ENCODE measurements at regions not wholly inside any gene's neighbourhood (a gene's known extent, or its start where the extent isn't known, plus 50 kb on each side); places are given as distances from the start of the nearest gene placed in this dataset.

DNA sequence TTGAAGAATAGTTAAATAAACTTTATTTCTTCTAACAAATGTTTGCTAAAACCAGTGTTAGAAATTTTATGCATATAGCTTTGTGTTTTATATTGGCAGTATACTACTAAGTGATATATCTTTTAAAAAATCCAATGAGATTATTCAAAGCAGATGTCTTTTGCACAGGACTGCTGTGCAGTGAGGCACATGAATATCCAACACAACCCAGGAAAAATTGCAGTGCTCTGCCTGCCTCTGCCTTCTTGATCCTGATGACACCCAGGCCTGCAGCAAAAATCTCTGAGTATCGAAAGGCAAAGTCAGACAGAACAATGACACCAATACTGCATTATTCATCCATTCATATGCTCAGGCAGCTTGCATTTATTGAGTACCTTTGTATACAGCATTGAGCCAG is 1076.5 kb upstream of the ARRDC3 start:
- DNase-seq, result no peak

DNA sequence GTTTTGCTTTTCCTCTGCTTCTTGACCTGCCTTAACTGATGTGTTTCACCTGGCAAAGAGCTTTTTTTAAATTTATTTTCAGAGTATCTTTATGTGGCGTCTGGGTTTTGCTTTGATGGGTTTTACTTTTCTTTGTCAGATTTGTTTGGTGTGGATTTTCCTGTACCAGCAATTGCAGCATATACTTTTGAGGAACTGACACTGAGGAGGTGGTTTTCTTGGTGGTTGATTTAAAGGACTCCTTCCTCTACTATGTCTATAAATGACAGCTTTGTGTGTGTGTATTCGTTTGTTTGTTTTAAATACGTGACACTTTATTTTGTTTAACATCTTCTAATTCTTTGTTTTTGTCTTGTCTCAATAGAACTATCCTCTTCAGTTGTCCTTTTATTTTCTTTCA is 1071.9 kb upstream of the ARRDC3 start:
- no peak for DNase-seq

DNA sequence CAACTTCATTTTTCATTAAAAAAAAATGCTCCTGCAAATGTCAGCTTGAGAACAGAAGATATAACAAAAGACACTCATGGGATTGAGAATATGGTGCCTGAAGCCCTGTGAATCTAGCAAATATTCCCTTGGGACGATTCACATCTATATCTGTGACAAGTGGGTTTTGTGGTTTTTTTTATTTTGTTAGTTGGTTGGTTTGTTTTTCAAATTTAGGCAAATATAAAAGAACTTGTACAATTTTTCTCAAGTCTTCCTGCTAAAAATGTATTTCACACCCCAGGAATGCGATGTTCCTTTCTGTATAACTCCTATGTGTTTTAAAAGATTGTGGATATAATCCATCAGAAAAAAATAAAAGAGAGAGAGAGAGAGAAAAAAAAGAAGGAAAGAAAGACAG is 1061.8 kb upstream of the ARRDC3 start:
- DNase-seq, result no peak

DNA sequence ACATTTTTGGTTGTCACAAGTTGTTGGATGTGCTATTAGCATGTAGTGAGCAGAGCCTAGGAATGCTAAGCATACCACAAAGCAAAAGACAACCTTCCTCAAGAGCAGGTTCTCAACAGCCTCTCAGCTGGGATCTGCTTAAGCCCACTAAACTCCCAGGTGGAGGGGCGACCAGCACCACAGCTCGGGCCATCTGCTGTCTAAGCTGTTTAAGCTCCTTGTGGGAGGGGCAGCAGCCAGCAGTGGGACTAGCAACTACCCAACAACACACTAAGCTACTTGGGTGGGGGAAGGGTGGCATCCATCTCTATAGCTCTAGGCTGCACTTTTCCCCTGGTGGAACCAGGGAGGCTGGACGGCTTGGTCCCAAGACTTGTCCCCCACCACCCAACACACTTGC is 1052.7 kb upstream of the ARRDC3 start:
- DNase-seq, result no peak

DNA sequence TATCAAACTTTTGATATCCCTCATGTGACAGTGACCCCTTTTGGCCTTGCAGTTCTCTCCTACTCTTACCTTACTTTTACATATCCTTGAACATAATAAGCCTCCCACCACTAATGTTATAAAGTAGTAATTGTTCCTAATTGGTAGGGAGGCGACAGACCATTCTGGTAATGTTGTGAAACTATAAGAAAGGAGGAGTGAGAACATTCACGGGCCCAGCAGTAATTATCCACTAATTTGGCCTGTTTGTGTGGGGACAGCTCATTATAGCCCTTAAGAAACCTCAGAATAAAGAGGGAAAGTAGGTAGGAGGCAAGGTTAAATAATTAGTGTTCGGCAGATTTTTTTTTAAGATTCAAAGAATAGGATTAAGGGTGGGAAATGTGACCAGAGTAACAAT is 1046.5 kb upstream of the ARRDC3 start:
- DNase-seq, result no peak

DNA sequence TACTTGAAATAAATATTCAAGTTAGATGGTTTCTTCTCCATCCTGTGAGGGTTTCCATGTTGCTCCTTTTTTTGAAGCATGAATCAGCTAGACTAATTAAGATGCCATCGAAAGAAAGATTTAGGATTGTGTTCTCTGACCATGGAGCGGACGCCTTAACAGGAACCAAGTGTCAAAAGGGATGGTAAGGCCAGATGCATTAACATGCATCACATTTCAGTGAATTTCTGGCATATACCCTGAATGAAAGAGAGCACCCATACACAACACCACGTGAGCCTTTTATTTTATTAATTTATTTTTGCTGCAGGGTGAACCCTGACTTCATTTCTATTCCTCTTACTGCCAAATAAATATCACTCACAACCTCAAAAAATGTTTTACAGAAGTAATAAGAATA is 1045.3 kb upstream of the ARRDC3 start:
- no peak for DNase-seq

DNA sequence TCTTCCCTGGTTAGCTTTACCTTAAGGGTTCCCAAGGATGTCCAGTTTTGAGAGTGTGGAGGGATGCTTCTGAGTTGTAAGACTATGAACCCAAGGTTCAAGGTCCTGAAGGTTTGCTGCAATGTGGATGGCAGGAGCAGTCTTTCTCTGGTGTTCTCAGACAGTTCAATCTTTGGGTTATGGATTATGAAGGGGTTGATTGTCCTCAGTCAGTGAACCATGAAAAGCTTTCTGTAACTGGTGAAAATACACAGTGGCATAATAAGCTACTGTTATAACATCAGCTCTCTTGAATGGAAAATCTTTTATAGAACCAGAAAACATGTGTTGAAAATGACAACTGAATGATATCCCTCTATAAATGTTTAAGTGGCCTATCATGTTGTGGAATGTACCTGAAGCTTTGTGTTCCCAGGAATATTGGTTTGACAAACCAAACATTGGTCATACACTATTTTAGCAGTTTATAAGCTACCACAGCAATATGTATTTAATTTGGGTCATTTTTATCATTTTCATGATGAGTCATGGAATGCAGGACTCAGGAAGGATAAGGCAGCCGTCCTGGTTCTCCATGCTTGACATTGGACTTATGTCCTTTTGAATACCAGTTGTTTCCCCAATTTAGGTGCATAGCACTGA is 1041.8 kb upstream of the ARRDC3 start:
- no peak for DNase-seq

DNA sequence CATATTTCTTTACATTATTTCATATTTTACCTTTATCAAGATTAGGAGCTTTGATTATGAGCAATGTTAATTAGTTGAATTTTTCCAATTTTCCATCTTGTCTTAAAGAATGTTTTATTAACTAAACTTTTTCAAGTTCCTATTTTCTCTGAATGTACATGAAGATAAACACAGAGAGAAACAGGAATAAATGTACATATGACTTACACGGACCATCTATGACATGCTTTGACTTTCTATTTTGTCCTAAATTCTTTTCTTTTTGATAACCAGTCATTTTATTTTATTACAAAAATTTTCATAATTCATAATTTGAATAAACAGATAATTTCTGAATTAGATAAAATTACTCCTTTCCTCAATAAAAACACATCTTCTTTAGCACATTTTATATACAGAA is 1038.8 kb upstream of the ARRDC3 start:
- no peak for DNase-seq

DNA sequence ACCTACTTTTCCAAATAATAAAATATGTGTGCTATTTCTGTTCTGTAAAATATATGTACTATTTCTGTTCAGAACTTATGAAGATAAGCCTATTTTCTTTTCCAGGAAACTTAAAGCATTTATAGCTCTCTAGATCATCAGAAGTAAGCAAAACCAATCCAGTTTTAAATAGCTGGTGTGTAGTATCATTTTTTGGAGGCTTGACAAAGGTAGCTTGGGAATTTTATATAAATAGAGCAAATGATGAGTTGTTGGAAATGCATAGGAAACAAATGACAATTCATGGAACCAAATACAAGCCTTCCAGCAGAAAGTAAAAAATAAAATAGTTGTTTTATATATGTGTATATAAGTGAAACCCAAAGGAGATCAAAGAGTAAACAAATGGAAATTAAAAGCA is 1038.1 kb upstream of the ARRDC3 start:
- DNase-seq, result no peak

DNA sequence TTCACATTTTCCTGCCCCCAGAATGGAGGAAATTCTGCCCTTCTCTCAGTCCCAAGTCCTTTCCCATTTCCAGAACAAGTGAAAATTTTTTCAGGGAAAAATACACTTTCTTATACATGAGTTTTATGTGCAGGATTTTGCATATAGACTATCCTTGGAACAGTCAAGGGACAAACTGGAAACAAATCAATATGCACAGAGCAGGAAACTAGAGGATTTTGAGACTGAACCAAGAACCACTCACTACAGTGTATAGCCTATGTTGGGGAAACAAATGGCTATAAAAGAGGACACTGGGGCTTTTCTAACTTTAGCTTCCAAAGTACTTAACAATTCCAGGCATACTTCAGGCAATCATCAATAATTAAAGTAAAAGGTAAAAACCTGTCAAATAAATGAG is 1036.1 kb upstream of the ARRDC3 start:
- no peak for DNase-seq

DNA sequence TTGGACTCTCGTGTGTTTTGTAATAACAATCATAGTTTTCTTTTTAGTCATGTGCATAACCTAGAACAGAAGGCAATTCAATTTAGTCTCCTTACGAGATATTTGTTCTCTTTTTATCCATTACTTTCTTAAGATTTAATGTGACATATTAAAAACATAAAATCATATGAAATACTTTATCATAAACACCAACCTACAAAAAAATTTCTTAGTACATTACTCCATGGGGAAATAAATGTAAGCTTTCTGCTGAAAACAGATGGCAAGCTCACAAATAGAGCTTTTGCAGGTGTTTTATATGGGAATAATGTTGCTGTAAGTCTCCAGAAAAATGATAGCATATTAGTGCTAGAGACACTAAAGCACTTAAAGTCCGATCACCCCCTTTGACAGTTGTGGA is 1035.2 kb upstream of the ARRDC3 start:
- no peak for DNase-seq

DNA sequence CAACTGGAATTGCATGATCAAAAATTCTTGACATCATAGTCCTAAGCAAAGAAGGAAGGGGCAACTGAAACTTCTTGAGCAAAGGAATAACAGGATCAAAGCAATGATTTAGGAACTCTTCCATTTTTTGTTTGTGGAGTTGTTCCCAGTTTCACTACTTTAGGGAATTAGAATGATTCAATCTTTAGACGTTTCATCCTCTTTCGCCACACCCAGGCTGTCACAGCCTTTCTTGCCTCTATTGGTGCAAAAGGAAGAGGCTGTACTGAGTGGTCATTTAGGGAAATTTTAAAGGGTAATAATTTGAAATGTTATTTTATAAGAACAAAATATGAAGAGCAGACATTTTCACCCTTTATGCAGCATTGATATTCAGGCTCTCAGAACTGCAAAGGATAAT is 1026.0 kb upstream of the ARRDC3 start:
- DNase-seq, result no peak

DNA sequence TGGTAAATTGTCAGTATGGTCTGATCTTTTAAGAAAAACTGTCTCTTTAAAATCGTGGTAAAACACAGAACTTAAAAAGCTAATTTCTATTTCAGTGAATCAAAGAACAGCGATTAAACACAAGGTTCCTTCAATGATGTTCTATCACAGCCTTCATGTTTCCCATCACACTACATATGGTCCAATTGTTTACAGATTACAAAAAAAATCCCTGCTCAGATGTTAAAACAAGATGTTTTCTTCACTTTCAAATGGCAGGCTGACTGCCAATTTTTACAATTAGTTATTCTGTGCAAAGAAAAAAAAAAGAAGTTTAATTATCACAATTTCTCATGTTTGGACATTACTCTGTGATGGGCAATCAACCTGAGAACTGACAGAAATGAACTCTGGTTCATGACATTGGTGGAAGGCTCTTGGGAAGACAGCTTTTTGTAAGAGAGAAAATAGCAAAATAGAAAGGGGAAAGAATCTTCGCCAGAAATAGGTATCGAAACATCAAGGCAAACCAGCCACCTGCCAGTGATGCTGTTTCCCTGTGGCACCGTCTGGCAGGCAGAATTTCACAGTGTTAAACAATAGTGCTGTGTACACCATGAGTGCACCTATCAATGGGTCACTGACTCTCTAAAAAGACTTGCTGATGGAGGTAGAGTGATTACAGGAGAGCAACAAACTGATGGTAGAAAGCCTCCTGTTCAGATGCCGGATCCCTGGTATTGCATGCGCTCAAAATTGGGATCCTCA is 1020.0 kb upstream of the ARRDC3 start:
- DNase-seq, result no peak

DNA sequence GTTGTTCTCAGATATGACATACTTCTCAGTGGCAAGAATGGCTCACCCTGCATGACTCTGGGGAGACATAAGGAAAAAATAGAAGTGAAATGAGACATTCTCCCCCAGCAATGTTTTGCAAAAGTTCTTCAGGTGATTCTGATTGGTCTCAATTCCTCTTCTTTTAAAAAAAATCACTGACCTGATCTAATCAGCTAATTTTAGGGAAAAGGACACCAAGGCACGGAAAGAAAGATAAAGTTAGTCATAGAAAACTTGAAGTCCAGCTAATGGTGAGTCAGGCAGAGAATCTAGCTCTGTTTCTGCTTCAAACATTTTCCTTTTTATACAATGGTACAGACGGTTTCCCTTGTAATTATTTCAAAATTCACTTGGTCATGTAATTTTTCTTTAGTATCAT is 1018.9 kb upstream of the ARRDC3 start:
- DNase-seq, result no peak

DNA sequence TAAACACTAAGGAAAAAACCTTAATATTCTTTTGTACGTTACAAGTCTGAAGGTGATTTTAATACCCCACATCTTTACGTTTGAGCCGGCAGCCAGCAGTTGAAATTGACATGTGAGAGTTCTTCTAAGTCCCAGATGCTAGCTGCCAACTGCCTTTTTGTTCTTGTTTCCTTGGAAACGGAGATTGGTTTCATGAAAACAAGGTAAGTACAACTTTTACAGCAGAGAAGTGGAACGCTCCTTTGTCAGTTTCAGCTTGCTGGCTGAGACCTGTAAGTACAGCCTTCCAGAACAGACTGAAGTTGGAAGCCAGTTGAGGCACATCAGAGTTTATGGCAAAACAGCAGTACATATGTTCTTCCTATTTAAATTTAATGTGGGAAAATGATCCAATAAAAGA is 1018.4 kb upstream of the ARRDC3 start:
- DNase-seq, result no peak

DNA sequence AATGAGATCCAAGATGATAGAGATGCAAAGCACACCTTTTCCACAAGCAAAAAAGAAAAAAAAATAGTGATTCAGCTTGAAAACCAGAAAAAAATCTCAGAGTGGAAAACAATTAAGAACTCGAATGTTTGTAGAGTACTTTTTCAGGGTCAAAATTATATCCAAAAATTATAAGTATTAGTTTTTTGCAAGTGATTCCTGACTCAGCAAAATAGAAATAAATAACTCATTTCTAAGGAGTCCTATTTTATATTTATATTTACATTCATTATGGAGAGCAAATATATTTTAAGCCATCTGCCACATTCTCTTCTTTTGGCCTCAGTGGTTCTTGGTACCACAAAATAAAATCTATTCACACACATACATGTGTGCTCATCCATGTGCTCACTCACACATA is 1011.8 kb upstream of the ARRDC3 start:
- DNase-seq, result no peak

DNA sequence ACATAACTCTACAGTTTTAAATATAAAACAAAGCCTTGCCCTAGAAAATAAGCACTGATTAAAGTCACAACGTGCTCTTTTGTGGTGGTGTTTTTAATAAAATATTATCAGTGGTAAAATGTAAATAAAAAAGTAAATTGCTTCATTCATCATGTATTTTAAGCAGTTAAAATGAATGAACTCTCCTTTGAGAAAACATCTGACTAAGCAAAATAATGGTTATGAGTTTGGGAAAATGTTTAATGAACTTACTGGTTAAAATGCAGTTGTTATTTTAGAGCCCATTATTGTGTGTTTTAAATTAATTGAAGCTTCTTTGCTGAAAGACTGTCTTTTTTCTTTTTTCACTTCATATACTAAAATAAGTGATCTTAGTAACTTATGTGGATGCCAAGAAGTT is 1007.5 kb upstream of the ARRDC3 start:
- no peak for DNase-seq

DNA sequence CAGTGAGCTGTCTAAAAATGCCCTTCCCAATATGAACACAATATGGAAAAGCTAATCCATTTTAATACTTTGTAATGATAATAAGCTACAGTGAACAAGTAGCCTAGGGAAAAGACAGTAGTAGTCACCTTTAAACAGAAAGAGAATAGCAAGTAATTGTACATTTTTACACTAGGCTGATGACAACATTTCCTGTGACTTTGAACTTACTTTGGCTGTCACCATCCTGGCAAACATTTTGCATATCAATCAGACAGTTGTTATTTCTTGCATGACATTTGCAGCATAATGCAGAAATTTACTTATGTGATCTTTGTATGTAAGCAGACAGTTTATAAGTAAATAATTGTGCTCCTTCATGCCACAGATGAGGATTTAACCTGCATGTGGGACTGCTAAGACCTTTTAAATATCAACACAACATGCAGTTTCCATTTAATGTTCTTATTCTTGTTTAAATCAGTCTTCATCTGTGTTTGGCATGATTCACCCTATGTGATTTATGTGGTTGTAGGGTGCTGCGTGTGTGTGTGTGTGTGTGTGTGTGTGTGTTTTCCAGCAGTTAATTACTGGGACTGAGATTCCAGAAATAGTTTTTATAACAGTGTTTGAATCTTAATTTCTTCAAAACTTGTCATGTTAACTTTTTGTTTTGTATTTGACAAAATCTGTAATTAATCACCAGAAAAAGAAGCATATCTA is 997.1 kb upstream of the ARRDC3 start:
- no peak for DNase-seq

DNA sequence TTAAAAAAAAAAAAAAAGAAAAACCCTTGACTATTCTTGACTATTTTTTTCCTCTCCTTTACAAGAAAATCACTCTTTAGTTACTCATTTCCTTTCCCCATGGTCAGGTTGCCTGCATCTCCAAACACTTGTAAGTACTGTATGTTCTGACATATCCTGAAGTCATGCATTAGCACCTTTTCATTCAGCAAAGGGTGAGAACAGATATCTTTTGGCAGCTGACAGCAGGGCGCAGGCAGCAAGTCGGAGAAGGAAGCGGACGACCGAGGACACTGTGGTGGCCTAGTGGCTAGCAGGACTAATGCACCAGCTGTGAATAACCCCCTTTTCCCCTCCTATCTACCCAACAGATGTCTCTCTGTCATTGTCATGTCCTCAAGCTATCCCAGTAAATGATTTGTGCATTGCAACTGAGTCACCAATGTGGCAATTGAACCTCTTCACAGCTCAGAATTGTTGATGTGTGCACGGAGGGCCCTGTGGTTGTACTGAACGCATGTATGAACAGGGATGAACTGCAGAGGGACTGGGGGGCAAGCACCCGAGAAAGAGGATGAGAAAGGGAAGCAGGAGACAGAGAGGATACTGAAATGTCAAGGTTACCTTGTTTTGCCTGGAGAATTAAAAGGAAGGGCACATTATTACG is 996.0 kb upstream of the ARRDC3 start:
- DNase-seq, result no peak

DNA sequence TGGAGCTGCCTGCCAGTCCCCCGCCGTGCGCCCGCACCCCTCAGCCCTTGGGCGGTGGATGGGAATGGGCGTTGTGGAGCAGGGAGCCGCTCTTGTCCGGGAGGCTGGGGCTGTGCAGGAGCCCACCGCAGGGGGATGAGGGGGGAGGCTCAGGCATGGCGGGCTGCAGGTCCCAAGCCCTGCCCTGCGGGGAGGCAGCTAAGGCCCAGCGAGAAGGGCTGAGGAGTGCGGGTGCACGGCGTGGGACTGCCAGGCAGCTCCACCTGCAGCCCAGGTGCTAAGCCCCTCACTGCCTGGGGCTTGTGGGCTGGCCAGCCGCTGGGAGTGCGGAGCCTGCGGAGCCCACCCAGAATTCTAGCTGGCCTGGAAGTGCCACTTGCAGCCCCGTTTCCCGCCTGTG is 991.7 kb upstream of the ARRDC3 start:
- DNase-seq, result no peak

DNA sequence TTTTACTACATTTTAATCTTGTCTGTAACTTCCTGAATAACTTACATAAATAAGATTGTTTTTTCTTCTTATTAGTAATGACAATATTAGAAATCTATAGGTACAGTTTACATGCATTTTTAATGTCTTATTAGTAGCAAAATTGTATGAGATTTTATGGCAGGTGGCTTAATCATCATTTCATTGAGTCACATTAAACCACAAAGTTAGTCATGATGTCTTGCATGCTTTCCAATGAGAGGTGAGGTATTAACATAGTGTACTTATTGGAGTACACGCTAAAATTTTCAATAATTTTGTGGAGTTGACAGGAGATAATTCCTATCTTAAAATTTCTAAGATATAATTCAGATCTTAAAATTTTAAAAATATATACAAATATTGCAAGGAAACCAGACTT is 989.6 kb upstream of the ARRDC3 start:
- no peak for DNase-seq

DNA sequence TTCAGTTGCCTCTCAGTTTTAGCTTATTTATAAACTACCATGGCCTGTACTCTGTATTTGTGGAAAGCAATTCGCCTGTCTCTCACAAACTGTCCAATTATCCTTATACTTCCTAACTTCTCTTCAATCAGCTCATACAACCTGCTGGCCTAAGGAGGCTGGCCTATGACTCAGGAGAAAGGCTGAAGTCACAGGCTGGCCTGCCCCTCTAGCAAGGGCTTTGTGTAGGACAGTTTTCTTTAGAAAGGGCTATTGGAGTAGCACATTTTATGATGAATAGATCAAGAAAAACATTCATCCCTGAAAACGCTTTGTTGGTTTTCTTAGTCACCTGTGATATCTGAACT is 988.7 kb upstream of the ARRDC3 start:
- no peak for DNase-seq

DNA sequence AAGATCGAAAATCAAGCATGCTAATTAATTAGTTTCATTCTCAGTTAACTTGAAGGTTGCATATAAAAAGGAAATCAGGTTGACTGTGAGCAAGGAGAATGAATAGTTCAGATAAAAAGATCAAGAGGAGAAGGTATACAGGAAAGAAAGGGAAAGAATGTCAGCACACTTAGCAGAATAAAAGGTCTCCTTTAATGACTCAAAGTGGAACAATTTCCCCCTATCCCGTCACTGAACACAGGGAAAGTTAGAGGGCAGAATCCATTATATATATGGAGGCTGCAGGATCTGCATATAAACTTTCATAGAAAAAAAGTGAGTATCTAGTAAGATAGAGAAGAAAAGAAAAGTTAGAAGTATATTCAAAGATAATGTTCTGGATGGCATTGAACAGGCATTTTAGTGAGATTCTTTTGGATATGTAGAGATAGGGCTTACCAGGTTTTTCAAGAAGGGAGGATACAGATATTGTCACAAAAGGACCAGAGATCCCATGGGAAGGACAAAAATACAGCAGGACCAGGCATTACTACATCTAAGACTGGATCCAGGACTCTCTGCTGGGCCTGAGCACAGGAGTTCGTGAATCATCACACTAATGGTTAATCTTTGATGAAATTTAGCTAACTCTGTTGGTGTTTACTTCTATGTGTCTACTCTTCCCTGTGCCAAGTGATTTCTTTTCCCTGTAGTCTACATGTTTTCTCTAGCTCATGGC is 988.2 kb upstream of the ARRDC3 start:
- DNase-seq, result no peak

Data from NCI-H1930 (cell line).